ENCODE measurements at regions not wholly inside any gene's neighbourhood (a gene's known extent, or its start where the extent isn't known, plus 50 kb on each side); places are given as distances from the start of the nearest gene placed in this dataset.

GRCh38 chrX:6614506-6614905 lies 79.6 kb upstream of the VCX3A start:
- TF ChIP-seq CTCF (IDR thresholded peaks at IDR 0.05) (no peak), POLR2A (IDR thresholded peaks at IDR 0.05) (no peak)

All from testis (tissue), 2 donors.